GM19328 (cell line): ENCODE measurements at regions not wholly inside any gene's neighbourhood (a gene's known extent, or its start where the extent isn't known, plus 50 kb on each side); places are given as distances from the start of the nearest gene placed in this dataset.

Experiments used
- ATAC-seq: cut with Tn5 transposase; IDR thresholded peaks from one replicate; pipeline ENCODE4 v1.9.1; 2021; ENCODE audit warnings: mild to moderate bottlenecking, moderate library complexity; ENCODE audit not compliant: unreplicated experiment

- ATAC-seq = no peak
These were observed 1404.9 kb upstream of the SLC39A10 start for GRCh38 chr2:194252127-194252526.

DNA sequence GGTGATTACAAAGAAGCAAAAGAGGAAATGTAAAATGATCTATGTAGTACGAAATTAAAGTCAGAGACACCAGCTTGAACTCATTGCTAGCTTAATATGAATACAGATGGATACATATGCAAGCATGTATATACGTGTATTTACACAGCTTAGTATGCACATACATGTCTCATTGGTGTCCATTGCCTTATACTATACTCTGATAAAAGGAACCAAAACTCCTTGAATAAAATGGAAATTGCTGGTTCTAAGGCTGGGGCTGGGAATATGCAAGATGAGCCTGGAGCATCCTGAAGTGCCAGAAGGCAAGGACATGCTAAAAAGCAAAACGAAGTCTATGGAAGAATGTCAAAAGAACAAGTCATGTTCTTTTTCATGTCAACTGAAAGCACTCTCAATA lies 1424.4 kb upstream of the SLC39A10 start:
- no peak for ATAC-seq

- no peak for ATAC-seq
These were observed 1433.8 kb upstream of the SLC39A10 start for GRCh38 chr2:194223218-194223617.

DNA sequence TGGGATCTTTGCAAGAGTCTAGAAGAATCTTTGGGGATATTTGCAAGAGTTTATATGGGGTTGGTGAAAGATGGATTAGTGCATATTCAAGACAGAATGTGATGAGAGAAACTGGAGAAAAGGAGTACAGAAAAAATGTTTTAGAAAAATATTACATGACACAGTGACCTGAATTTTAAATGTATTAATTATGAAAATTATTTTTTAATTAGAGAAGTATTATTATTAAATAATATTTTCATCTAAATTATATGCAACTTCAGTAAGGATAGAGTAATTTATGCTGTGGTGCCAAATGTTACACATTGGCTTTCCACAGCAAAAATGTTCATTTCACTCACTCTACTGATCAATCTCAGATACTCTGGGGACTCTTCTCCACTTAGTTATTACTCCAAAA lies 1442.8 kb upstream of the SLC39A10 start:
- ATAC-seq = no peak

GRCh38 chr2:194205568-194206227 lies 1451.3 kb upstream of the SLC39A10 start:
- ATAC-seq = no peak

- no peak for ATAC-seq
These were observed 1453.1 kb upstream of the SLC39A10 start for GRCh38 chr2:194203898-194204297.

- no peak for ATAC-seq
These were observed 1474.1 kb upstream of the SLC39A10 start for GRCh38 chr2:194182888-194183287.

DNA sequence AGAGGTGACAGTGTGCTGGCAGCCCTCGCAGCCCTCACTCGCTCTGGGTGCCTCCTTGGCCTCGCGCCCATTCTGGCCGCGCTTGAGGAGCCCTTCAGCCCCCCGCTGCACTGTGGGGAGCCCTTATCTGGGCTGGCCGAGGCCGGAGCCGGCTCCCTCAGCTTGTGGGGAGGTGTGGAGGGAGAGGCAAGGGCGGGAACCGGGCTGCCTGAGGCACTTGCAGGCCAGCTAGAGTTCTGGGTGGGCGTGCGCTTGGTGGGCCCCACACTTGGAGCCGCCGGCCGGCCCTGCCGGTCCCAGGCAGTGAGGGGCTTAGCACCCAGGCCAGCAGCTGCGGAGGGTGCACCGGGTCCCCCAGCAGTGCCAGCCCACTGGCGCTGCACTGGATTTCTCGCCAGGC lies 1480.9 kb upstream of the SLC39A10 start:
- ATAC-seq = no peak

- ATAC-seq = peak; percentile 78
These were observed 1490.2 kb upstream of the SLC39A10 start for GRCh38 chr2:194166818-194167217.

DNA sequence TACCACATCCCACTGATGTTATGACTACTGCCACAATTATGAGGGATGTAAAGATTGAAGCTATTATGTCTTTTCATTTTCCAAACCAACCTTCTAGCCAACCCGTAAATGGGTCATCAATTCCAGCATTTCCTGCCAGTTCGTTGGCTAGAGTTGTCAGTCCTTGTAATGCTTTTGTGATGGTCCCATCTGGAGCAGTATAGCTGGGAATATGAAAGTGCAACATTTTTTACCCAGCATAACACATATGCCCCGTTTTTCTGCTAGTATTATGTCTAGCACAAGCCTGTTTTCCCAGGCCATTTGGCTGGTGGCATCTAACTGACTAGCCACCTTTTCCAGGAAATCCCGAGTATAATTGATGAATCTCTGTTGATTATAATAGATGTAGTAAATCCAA lies 1501.6 kb upstream of the SLC39A10 start:
- no peak for ATAC-seq

DNA sequence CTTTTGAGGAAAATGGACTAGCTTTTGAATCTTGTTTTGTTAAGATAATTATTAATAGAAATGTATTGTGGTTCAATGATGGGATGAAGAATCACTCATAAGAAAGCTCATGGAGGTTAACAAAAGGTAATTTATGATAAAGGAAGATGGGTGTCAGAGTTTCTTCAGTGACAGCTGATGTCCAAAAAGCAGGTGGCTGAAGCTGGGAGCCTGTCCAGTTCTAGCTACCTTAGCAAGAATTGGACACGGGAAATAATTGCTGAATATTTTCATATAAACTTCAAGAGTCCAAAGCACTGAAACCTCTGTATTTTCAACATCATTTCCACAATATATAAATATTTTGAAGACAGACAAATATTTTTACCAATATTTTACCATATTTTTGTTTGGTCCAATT lies 1505.8 kb upstream of the SLC39A10 start:
- ATAC-seq = no peak

GRCh38 chr2:194135463-194135862 lies 1521.6 kb upstream of the SLC39A10 start:
- no peak for ATAC-seq

DNA sequence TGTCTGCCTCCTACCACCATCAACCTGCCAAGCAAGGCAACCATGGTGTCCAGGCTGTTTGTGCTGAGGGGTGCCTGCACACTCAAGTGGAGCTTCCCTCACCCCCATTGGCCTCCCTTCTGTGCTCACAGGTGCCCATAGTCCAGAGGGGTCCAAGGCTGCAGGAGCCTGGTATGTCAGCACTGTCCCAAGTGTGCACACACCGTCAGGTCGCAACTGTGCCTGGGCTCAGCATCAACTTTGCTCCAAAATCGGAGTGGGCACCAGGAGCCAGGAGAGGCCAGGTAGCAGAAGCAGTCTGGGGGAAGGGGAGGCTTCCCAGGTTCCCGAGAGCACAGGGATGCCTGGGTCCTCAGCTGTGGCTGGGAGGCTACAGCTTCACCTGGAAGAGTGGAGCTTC lies 1528.2 kb upstream of the SLC39A10 start:
- no peak for ATAC-seq

DNA sequence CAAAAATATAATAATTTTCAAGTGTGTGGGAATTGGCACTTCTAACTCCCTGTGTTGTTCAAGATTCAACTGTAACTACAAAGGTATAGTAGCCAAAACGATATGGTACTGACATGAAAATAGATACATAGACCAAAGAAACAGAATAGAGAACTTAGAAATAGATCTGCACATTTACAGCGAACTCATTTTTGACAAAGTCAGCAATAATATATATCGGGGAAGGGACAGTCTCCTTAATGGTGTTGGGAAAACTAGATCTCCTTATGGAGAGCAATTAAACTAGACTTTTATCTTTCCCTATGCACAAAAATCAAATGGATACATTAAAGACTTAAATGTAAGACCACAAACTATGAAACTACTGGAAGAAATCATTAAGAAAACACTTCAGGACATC lies 1530.6 kb upstream of the SLC39A10 start:
- ATAC-seq = no peak

DNA sequence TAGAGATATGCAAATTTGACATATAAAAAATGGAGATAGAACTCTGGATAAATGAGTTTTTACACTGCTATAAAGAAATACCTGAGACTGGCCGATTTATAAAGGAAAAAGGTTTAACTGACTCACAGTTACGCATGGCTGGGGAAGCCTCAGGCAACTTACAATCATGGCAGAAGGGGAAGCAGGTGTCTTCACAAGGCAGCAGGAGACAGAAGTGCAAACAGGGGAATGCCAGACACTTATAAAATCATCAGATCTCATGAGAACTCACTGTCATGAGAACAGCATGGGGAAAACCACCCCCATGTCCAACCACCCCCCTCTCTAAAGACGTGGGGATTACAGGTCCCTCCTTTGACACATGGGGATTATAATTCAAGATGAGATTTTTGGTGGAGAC lies 1540.2 kb upstream of the SLC39A10 start:
- no peak for ATAC-seq

GRCh38 chr2:194105358-194105757 lies 1551.7 kb upstream of the SLC39A10 start:
- peak; percentile 43 for ATAC-seq

DNA sequence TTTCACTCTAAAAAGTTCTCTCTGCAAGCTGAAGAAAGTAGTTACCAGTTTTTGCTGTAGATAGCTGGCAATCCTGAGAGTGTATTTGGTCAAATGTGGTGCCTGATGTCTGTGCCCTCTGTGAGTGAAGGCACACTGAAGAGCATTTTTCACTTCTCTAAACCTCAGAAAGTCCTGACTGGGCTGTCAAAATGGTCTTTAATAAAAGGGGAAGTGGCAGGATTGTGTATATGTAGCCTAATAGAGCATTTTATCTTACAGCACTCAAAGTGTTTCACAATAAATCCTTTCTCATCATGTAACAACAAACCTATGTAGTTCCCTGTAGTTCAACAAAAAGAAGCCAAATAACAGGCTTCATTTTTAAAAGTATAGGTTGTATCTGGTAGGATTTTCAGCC lies 1552.3 kb upstream of the SLC39A10 start:
- peak; percentile 95 for ATAC-seq

DNA sequence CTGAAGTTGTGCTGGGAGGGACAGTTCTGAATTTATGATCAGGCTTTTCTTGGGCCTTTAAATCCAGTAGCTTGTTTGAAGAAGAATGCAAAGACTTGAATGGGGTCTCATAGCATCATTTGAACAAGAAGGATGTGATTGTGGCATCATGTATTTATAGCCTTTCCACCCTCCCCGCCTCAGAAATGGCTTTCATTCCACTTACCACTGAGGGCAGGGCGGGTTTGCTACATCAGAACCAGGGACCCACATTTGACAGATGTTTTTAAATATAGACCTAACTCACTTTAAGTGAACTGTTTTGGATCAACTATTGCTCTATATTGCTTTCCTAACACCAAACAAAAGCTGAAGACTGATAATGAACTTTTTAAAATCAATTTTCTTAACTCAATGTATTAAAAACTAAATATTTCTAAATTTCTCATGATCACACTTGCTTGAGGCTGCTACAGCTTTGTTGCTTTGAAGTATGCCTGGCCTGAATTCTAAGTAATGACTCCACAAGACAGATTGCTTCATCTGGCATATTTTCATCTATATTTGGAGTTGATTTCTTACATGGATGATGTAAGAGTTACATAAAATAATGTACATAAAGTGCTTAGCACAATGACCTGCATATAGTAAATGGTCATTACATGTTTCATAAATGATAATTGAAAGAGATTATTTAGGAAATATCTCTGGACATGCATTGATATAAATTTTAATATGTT lies 1552.9 kb upstream of the SLC39A10 start:
- peak; percentile 6 for ATAC-seq

- ATAC-seq = no peak
These were observed 1554.5 kb upstream of the SLC39A10 start for GRCh38 chr2:194102546-194102945.

GRCh38 chr2:194100201-194100600 lies 1556.8 kb upstream of the SLC39A10 start:
- ATAC-seq = no peak

DNA sequence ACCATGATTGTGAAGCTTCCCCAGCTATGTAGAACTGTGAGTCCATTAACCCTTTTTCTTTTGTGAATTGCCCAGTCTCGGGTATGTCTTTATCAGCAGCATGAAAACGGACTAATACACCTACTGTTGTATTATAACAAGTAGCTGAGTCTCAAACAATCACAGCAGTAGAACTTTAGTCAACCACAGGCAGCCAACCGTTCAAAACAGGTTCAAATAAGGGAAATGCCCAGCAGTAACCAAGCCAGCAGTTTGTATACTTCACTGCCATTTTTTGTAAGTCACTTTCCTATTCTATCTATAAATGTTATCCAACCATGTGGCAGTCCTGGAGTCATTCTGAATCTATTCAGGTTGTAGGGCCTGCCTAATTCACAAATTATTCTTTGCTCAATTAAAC lies 1560.6 kb upstream of the SLC39A10 start:
- ATAC-seq = no peak

GRCh38 chr2:194095359-194095758 lies 1561.7 kb upstream of the SLC39A10 start:
- no peak for ATAC-seq
